ENCODE measurements at regions not wholly inside any gene's neighbourhood (a gene's known extent, or its start where the extent isn't known, plus 50 kb on each side); places are given as distances from the start of the nearest gene placed in this dataset.

DNA sequence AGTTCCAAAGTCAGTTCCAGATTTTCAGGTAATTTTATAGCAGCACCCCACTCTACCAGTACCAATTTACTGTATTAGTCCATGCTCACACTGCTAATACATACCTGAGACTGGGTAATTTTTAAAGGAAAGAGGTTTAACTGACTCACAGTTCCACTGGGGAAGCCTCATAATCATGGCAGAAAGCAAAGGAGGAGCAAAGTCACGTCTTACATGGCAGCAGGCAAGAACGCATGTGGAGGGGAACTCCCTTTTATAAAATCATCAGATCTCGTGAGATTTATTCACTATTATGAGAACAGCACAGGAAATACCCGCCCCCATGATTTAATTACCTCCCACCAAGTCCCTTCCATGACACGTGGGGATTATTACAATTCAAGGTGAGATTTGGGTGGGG is 142.4 kb downstream of the AHR start:
- Histone ChIP-seq H3K4me3 (ENCODE audit: low read depth, low read length) (no peak overlapping the region), H3K27me3 (ENCODE audit: control insufficient read depth, insufficient read depth, low read length) (no peaks in the 10 kb centered on the region), H3K36me3 (ENCODE audit: control insufficient read depth, insufficient read depth, low read length) (no peaks in the 10 kb centered on the region)
- no peak for DNase-seq (ENCODE audit: low read depth)
- TF ChIP-seq, protein P1, sequence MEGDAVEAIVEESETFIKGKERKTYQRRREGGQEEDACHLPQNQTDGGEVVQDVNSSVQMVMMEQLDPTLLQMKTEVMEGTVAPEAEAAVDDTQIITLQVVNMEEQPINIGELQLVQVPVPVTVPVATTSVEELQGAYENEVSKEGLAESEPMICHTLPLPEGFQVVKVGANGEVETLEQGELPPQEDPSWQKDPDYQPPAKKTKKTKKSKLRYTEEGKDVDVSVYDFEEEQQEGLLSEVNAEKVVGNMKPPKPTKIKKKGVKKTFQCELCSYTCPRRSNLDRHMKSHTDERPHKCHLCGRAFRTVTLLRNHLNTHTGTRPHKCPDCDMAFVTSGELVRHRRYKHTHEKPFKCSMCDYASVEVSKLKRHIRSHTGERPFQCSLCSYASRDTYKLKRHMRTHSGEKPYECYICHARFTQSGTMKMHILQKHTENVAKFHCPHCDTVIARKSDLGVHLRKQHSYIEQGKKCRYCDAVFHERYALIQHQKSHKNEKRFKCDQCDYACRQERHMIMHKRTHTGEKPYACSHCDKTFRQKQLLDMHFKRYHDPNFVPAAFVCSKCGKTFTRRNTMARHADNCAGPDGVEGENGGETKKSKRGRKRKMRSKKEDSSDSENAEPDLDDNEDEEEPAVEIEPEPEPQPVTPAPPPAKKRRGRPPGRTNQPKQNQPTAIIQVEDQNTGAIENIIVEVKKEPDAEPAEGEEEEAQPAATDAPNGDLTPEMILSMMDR (IDR thresholded peaks at IDR 0.05; ENCODE audit: insufficient read depth, low read length, poor library complexity, severe bottlenecking), result no peak

DNA sequence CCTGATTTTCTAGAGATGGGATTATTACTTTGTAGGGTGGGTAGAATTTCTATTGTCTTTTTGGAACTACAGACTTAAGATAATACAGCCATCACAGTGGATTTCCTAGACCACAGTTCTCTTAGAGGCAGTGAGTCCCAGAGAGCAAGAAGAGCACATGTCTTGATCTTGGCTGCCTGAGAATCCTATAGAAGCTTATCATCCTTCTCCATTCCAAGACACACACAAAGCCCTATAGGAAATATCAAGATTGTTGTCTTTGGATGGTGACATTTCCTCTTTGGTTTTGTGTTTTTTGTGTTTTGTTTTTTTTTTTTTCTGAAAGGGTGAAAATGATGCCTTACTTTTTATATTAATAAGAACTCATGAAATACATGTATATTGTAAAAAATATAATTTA is 143.1 kb downstream of the AHR start:
- TF ChIP-seq, protein P1 (IDR thresholded peaks at IDR 0.05; ENCODE audit: insufficient read depth, low read length, poor library complexity, severe bottlenecking), result no peak
- no peaks in the 10 kb centered on the region for H3K27me3 ChIP-seq (ENCODE audit: control insufficient read depth, insufficient read depth, low read length)
- H3K4me3 ChIP-seq (ENCODE audit: low read depth, low read length), result no peak overlapping the region
- DNase-seq (ENCODE audit: low read depth), result no peak
- H3K36me3 ChIP-seq (ENCODE audit: control insufficient read depth, insufficient read depth, low read length), result no peaks in the 10 kb centered on the region

DNA sequence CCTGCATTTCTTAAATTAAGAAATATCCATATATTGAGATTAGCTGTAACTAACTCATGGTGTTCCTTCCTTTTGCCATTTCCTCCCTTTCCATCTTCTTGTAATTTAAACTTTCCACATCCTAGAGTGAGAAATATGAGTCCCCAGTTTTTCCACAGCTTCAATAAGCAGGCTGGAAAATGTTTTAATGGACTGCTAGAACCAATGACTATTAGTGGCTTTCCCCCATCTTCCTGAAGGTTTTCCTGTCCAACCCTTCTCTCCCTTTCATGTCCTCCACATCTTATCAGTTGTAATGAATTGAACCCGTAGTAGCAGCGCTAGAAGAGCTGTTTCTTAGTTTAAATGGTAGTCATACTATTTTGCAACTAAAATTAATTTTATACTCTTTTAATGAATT is 145.7 kb downstream of the AHR start:
- Histone ChIP-seq H3K4me3 (ENCODE audit: low read depth, low read length) (no peak overlapping the region), H3K27me3 (ENCODE audit: control insufficient read depth, insufficient read depth, low read length) (no peaks in the 10 kb centered on the region), H3K36me3 (ENCODE audit: control insufficient read depth, insufficient read depth, low read length) (no peaks in the 10 kb centered on the region)
- TF ChIP-seq, protein P1 (IDR thresholded peaks at IDR 0.05; ENCODE audit: insufficient read depth, low read length, poor library complexity, severe bottlenecking), result no peak
- DNase-seq (ENCODE audit: low read depth), result no peak

DNA sequence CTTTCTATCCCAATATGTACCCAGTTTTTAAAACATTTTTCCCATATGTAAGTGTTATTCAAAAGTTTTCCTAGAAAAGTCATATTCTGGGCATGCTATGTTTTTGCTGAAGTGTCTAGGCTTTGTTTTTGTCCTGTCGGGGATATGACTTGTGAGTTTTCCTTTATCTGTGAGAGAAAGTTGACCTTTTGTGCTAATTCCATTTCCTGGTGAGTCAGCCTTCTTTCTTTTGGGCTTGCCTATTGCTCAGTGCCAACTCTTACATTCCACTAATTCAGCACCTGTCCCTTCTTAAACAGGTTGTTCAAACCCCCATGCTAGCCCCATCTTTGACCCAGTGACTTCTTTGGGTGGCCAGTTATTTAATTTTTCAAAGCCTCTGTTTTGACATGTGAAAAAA is 146.2 kb downstream of the AHR start:
- peak; percentile 43 for DNase-seq (ENCODE audit: low read depth)
- Histone ChIP-seq H3K27me3 (ENCODE audit: control insufficient read depth, insufficient read depth, low read length) (no peaks in the 10 kb centered on the region), H3K4me3 (ENCODE audit: low read depth, low read length) (no peak overlapping the region), H3K36me3 (ENCODE audit: control insufficient read depth, insufficient read depth, low read length) (no peaks in the 10 kb centered on the region)
- TF ChIP-seq, protein P1 (IDR thresholded peaks at IDR 0.05; ENCODE audit: insufficient read depth, low read length, poor library complexity, severe bottlenecking), result no peak

DNA sequence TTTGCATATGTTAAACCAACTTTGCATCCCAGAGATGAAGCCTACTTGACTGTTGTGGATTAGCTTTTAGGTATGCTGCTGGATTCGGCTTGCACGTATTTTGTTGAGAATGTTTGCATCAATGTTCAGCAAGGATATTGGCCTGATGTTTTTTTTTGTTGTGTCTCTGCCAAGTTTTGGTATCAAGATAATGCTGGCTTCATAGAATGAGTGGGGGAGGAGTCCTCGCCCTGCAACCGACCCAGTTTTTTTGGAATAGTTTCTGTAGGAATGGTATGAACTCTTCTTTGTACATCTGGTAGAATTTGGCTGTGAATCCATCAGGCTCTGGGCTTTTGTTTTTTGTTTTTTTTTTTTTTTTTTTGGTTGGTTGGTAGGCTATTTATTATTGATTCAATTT is 147.9 kb downstream of the AHR start:
- DNase-seq (ENCODE audit: low read depth), result no peak
- TF ChIP-seq, protein P1 (IDR thresholded peaks at IDR 0.05; ENCODE audit: insufficient read depth, low read length, poor library complexity, severe bottlenecking), result no peak
- no peaks in the 10 kb centered on the region for H3K36me3 ChIP-seq (ENCODE audit: control insufficient read depth, insufficient read depth, low read length)
- H3K27me3 ChIP-seq (ENCODE audit: control insufficient read depth, insufficient read depth, low read length), result no peaks in the 10 kb centered on the region
- no peak overlapping the region for H3K4me3 ChIP-seq (ENCODE audit: low read depth, low read length)

DNA sequence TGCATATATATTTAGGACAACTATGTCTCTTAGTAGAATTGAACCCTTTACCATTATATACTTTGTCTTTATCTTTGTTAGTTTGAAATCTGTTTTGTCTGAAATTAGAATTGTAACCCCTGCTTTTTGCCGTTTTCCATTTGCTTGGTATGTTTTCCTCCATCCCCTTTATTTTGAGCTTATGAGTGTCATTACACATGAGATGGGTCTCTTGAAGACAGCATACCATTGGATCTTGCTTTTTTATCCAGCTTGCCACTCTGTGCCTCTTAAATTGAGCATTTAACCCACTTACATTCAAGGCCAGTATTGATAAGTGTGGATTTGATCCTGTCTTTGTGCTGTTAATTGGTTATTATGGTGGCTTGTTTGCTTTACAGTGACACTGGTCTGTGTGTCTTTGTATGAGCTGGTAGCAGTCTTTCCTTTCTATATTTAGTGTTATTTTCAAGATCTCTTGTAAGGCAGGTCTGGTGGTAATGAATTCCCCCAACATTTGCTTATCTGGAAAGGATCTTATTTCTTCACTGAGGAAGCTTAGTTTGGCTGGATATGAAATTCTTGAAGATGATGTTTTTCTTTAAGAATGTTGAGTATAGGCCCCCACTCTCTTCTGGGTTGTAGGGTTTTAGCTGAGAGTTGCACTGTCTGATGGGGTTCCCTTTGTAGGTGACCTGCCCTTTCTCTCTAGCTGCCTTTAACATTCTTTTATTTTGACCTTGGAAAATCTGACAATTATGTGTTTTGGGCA is 149.5 kb downstream of the AHR start:
- Histone ChIP-seq H3K27me3 (ENCODE audit: control insufficient read depth, insufficient read depth, low read length) (no peaks in the 10 kb centered on the region), H3K36me3 (ENCODE audit: control insufficient read depth, insufficient read depth, low read length) (no peaks in the 10 kb centered on the region), H3K4me3 (ENCODE audit: low read depth, low read length) (no peak overlapping the region)
- TF ChIP-seq, protein P1 (IDR thresholded peaks at IDR 0.05; ENCODE audit: insufficient read depth, low read length, poor library complexity, severe bottlenecking), result no peak
- no peak for DNase-seq (ENCODE audit: low read depth)

All from kidney epithelial cell (primary cell).